ENCODE measurements at regions not wholly inside any gene's neighbourhood (a gene's known extent, or its start where the extent isn't known, plus 50 kb on each side); places are given as distances from the start of the nearest gene placed in this dataset.

GRCh38 chr1:238673561-238673960 lies 712.8 kb upstream of the CHRM3 start:
- DNase-seq (ENCODE audit: low read depth in 3 of 3, low spot score in 2 of 3) = no peak

- no peak for DNase-seq (ENCODE audit: low read depth in 3 of 3, low spot score in 2 of 3)
Measured at GRCh38 chr1:238672806-238673205, 713.6 kb upstream of the CHRM3 start.

GRCh38 chr1:238672262-238672661 lies 714.1 kb upstream of the CHRM3 start:
- DNase-seq (ENCODE audit: low read depth in 3 of 3, low spot score in 2 of 3) = no peak

GRCh38 chr1:238664139-238664538 lies 722.2 kb upstream of the CHRM3 start:
- DNase-seq (ENCODE audit: low read depth in 3 of 3, low spot score in 2 of 3) = no peak

- DNase-seq (ENCODE audit: low read depth in 3 of 3, low spot score in 2 of 3) = no peak
Measured at GRCh38 chr1:238660849-238661248, 725.5 kb upstream of the CHRM3 start.

- DNase-seq (ENCODE audit: low read depth in 3 of 3, low spot score in 2 of 3) = no peak
Measured at GRCh38 chr1:238658763-238659162, 727.6 kb upstream of the CHRM3 start.

- no peak for DNase-seq (ENCODE audit: low read depth in 3 of 3, low spot score in 2 of 3)
Measured at GRCh38 chr1:238653693-238654321, 732.6 kb upstream of the CHRM3 start.

GRCh38 chr1:238652346-238652968 lies 733.9 kb upstream of the CHRM3 start:
- no peak for DNase-seq (ENCODE audit: low read depth in 3 of 3, low spot score in 2 of 3)

- DNase-seq (ENCODE audit: low read depth in 3 of 3, low spot score in 2 of 3) = no peak
Measured at GRCh38 chr1:238649200-238649599, 737.2 kb upstream of the CHRM3 start.

- DNase-seq (ENCODE audit: low read depth in 3 of 3, low spot score in 2 of 3) = no peak
Measured at GRCh38 chr1:238648751-238649150, 737.6 kb upstream of the CHRM3 start.

GRCh38 chr1:238648296-238648695 lies 738.1 kb upstream of the CHRM3 start:
- DNase-seq (ENCODE audit: low read depth in 3 of 3, low spot score in 2 of 3) = no peak

GRCh38 chr1:238647877-238648276 lies 738.5 kb upstream of the CHRM3 start:
- no peak for DNase-seq (ENCODE audit: low read depth in 3 of 3, low spot score in 2 of 3)

- no peak for DNase-seq (ENCODE audit: low read depth in 3 of 3, low spot score in 2 of 3)
Measured at GRCh38 chr1:238642231-238642630, 744.1 kb upstream of the CHRM3 start.

- DNase-seq (ENCODE audit: low read depth in 3 of 3, low spot score in 2 of 3) = no peak
Measured at GRCh38 chr1:238639861-238640260, 746.5 kb upstream of the CHRM3 start.

- no peak for DNase-seq (ENCODE audit: low read depth in 3 of 3, low spot score in 2 of 3)
Measured at GRCh38 chr1:238628110-238628509, 737.4 kb upstream of the ZP4 start.

- DNase-seq (ENCODE audit: low read depth in 3 of 3, low spot score in 2 of 3) = no peak
Measured at GRCh38 chr1:238624776-238625175, 734.1 kb upstream of the ZP4 start.

- DNase-seq (ENCODE audit: low read depth in 3 of 3, low spot score in 2 of 3) = no peak
Measured at GRCh38 chr1:238621405-238621804, 730.7 kb upstream of the ZP4 start.

GRCh38 chr1:238619652-238620051 lies 728.9 kb upstream of the ZP4 start:
- DNase-seq (ENCODE audit: low read depth in 3 of 3, low spot score in 2 of 3) = no peak

GRCh38 chr1:238611406-238611805 lies 720.7 kb upstream of the ZP4 start:
- no peak for DNase-seq (ENCODE audit: low read depth in 3 of 3, low spot score in 2 of 3)

GRCh38 chr1:238608144-238608543 lies 717.4 kb upstream of the ZP4 start:
- no peak for DNase-seq (ENCODE audit: low read depth in 3 of 3, low spot score in 2 of 3)

- DNase-seq (ENCODE audit: low read depth in 3 of 3, low spot score in 2 of 3) = no peak
Measured at GRCh38 chr1:238606896-238607295, 716.2 kb upstream of the ZP4 start.

- DNase-seq (ENCODE audit: low read depth in 3 of 3, low spot score in 2 of 3) = no peak
Measured at GRCh38 chr1:238606457-238606856, 715.7 kb upstream of the ZP4 start.

- no peak for DNase-seq (ENCODE audit: low read depth in 3 of 3, low spot score in 2 of 3)
Measured at GRCh38 chr1:238604357-238604756, 713.6 kb upstream of the ZP4 start.
